Aorta (tissue), 5 donors: ENCODE measurements at regions not wholly inside any gene's neighbourhood (a gene's known extent, or its start where the extent isn't known, plus 50 kb on each side); places are given as distances from the start of the nearest gene placed in this dataset.

Source experiments
- ATAC-seq: fragments of 200-7000 bp; cut with Tn5 transposase; one replicate; pipeline ENCODE4 v1.9.1; 2022; ENCODE audit warnings: moderate library complexity; ENCODE audit not compliant: low FRiP score
- DNase-seq, 2 donors: peaks; one replicate each; pipeline ENCODE4 v3.0.0-alpha.2; 2020
- H3K27ac ChIP-seq, 2 donors: one replicate each; pipeline ENCODE4 v1.5.1; 2013; ENCODE audit warnings: low read length in 2 of 2, mild to moderate bottlenecking in 2 of 2, moderate library complexity in 2 of 2, control low read depth in 1 of 2, inconsistent platforms in 1 of 2, low read depth in 1 of 2
- H3K27me3 ChIP-seq, 2 donors: one replicate each; pipeline ENCODE4 v1.6.1; 2013; ENCODE audit warnings: control low read depth in 1 of 2, low read length in 1 of 2, mild to moderate bottlenecking in 1 of 2, moderate library complexity in 1 of 2; ENCODE audit not compliant: insufficient read depth in 2 of 2, control insufficient read depth in 1 of 2
- H3K36me3 ChIP-seq, 2 donors: one replicate each; pipeline ENCODE4 v1.6.1; 2013; ENCODE audit warnings: control low read depth in 1 of 2, low read length in 1 of 2, mild to moderate bottlenecking in 1 of 2; ENCODE audit not compliant: insufficient read depth in 2 of 2, control insufficient read depth in 1 of 2
- H3K4me1 ChIP-seq, 2 donors: one replicate each; pipeline ENCODE4 v1.6.1; 2013; ENCODE audit warnings: low read length in 2 of 2, control low read depth in 1 of 2, mild to moderate bottlenecking in 1 of 2, moderate library complexity in 1 of 2; ENCODE audit not compliant: insufficient read depth in 2 of 2, control insufficient read depth in 1 of 2
- H3K4me3 ChIP-seq, 2 donors: one replicate each; pipeline ENCODE4 v1.5.1; 2013; ENCODE audit warnings: low read length in 2 of 2, control low read depth in 1 of 2, mild to moderate bottlenecking in 1 of 2
- H3K9me3 ChIP-seq: one replicate; pipeline ENCODE4 v1.6.1; 2013; ENCODE audit warnings: mild to moderate bottlenecking, low read length; ENCODE audit not compliant: control insufficient read depth
- WGBS, 2 donors: extraction: QIAGEN DNeasy Blood & Tissue Kit; methylation state at CpG; one replicate each; pipeline ENCODE4 v1.1.7; 2013; 5-methylcytosine and 5-hydroxymethylcytosine counted together
- intact Hi-C, 2 donors: fragments of 100-400 bp; cut with DNase I; formaldehyde crosslinking; loops; one replicate each; pipeline versions ENCODE4 v1.14.2 to v1.15.0; 2022
- donor health status: healthy with polysubstance abuse.
- donor health status: Bipolar disorder and iron deficiency.
- donor health status: DM: no; HTN: no; CAD: no.
- donor health status: DM: no; HTN: no; CAD: no.
- donor health status: DM: yes; HTN: yes; CAD: no.

- intact Hi-C loops: loop anchor here in 1 of 2 donors (10.0 kb wide), 1 partner anchor 57 kb away; no protein-coding TSS in a partner anchor
Measured at GRCh38 chr18:24941174-24941951, 410.6 kb downstream of the ZNF521 start.

GRCh38 chr18:24942144-24942543 lies 409.8 kb downstream of the ZNF521 start:
- Histone ChIP-seq H3K4me3 (no peak overlapping the region), H3K36me3 (no peaks in the 10 kb centered on the region), H3K4me1 (no peaks in the 10 kb centered on the region), H3K27me3 (no peaks in the 10 kb centered on the region), H3K27ac (no peak overlapping the region), H3K9me3 (no peaks in the 10 kb centered on the region)
- DNase-seq (no peak), ATAC-seq (no peak)
- 85 to 88% methylated on average over 4 of the region's 4 CpGs for WGBS, 2 donors
- intact Hi-C loops: loop anchor here in 1 of 2 donors (10.0 kb wide), 1 partner anchor 57 kb away; no protein-coding TSS in a partner anchor

More at GRCh38 chr18:24941174-24941951, 410.6 kb downstream of the ZNF521 start:
- no peak overlapping the region for H3K4me3 ChIP-seq
- DNase-seq: no peak
- H3K27ac ChIP-seq: no peak overlapping the region
- H3K9me3 ChIP-seq: no peaks in the 10 kb centered on the region
- no peaks in the 10 kb centered on the region for H3K4me1 ChIP-seq
- H3K36me3 ChIP-seq: no peaks in the 10 kb centered on the region
- WGBS, 2 donors: 73 to 84% methylated on average over 6 of the region's 6 CpGs
- no peak for ATAC-seq
- H3K27me3 ChIP-seq: no peaks in the 10 kb centered on the region

- Histone ChIP-seq H3K36me3 (no peaks in the 10 kb centered on the region), H3K27ac (no peak overlapping the region), H3K4me1 (no peaks in the 10 kb centered on the region), H3K4me3 (no peak overlapping the region), H3K9me3 (no peaks in the 10 kb centered on the region), H3K27me3 (no peaks in the 10 kb centered on the region)
- ATAC-seq (no peak), DNase-seq (no peak)
- WGBS, 2 donors: 55 to 62% methylated on average over 8 of the region's 8 CpGs
- intact Hi-C loops: loop anchor here in 1 of 2 donors (10.0 kb wide), 1 partner anchor 63 kb away; no protein-coding TSS in a partner anchor
Measured at GRCh38 chr18:24947521-24948305, 404.3 kb downstream of the ZNF521 start.

- WGBS, 2 donors: 44 to 61% methylated on average over 5 of the region's 5 CpGs
- H3K27ac ChIP-seq: no peak overlapping the region
- intact Hi-C loops: loop anchor here in 1 of 2 donors (10.0 kb wide), 1 partner anchor 65 kb away; no protein-coding TSS in a partner anchor
Measured at GRCh38 chr18:24949908-24950307, 402.1 kb downstream of the ZNF521 start.

GRCh38 chr18:24954341-24954740 lies 397.6 kb downstream of the ZNF521 start:
- WGBS, 2 donors: 73 to 78% methylated on average over 1 of the region's 1 CpG
- intact Hi-C loops: no loop called here
- no peaks in the 10 kb centered on the region for H3K36me3 ChIP-seq
- no peak overlapping the region for H3K27ac ChIP-seq
- H3K4me1 ChIP-seq: no peaks in the 10 kb centered on the region
- ATAC-seq (no peak), DNase-seq (no peak)
- no peaks in the 10 kb centered on the region for H3K9me3 ChIP-seq
- H3K27me3 ChIP-seq: no peaks in the 10 kb centered on the region
- no peak overlapping the region for H3K4me3 ChIP-seq

More at GRCh38 chr18:24949908-24950307, 402.1 kb downstream of the ZNF521 start:
- Histone ChIP-seq H3K9me3 (no peaks in the 10 kb centered on the region), H3K4me1 (no peaks in the 10 kb centered on the region), H3K27me3 (no peaks in the 10 kb centered on the region), H3K4me3 (no peak overlapping the region), H3K36me3 (no peaks in the 10 kb centered on the region)
- ATAC-seq (no peak), DNase-seq (no peak)

- peaks cover 3% of the 10 kb centered on the region for H3K9me3 ChIP-seq
- no peak overlapping the region for H3K27ac ChIP-seq
- ATAC-seq (no peak), DNase-seq (no peak)
- H3K27me3 ChIP-seq: peaks cover 0 to 2% of the 10 kb centered on the region in 2 donors
- 37 to 47% methylated on average over 2 of the region's 2 CpGs for WGBS, 2 donors
- no peaks in the 10 kb centered on the region for H3K4me1 ChIP-seq
- no peak overlapping the region for H3K4me3 ChIP-seq
- no peaks in the 10 kb centered on the region for H3K36me3 ChIP-seq
- intact Hi-C loops: no loop called here
Measured at GRCh38 chr18:24958001-24958400, 394.0 kb downstream of the ZNF521 start.

- H3K27me3 ChIP-seq: peaks cover 0 to 2% of the 10 kb centered on the region in 2 donors
- no peaks in the 10 kb centered on the region for H3K36me3 ChIP-seq
- no peak for DNase-seq
- H3K9me3 ChIP-seq: peaks cover 3% of the 10 kb centered on the region
- H3K4me1 ChIP-seq: no peaks in the 10 kb centered on the region
- no peak overlapping the region for H3K27ac ChIP-seq
- H3K4me3 ChIP-seq: no peak overlapping the region
- no peak for ATAC-seq
- intact Hi-C loops: no loop called here
- WGBS, 2 donors: 36 to 44% methylated on average over 7 of the region's 7 CpGs
Measured at GRCh38 chr18:24959051-24959476, 392.9 kb downstream of the ZNF521 start.

GRCh38 chr18:24964216-24964615 lies 387.8 kb downstream of the ZNF521 start:
- Histone ChIP-seq H3K36me3 (no peaks in the 10 kb centered on the region), H3K4me3 (no peak overlapping the region), H3K27ac (no peak overlapping the region), H3K9me3 (peaks cover 3% of the 10 kb centered on the region), H3K4me1 (no peaks in the 10 kb centered on the region), H3K27me3 (peaks cover 0 to 2% of the 10 kb centered on the region in 2 donors)
- ATAC-seq (no peak), DNase-seq (no peak)
- 49 to 56% methylated on average over 4 of the region's 4 CpGs for WGBS, 2 donors
- intact Hi-C loops: no loop called here
